ENCODE measurements at regions not wholly inside any gene's neighbourhood (a gene's known extent, or its start where the extent isn't known, plus 50 kb on each side); places are given as distances from the start of the nearest gene placed in this dataset.

DNA sequence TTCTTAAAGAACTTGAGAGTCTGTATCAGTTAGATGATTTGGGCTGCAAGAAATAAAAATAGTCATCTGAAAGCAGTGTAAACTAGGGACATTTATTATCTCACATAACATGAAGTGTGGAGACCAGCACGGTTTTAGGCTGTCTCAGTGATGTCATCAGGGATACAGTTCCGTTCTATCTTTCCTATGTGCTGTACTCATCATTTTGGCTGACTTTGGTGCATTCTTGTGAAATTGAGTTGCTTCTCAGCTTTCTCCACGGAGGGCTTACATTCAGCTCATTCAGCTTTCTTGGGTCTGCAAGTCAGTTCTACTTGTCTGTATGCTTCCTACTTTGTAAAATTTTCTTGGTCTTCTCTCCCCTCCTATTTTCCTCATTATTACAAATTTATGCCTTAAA is 51.8 kb upstream of the LIN7C start:
- H3K4me3 ChIP-seq (ENCODE audit: low read depth, low read length) = no peak overlapping the region
- TF ChIP-seq, protein P1, sequence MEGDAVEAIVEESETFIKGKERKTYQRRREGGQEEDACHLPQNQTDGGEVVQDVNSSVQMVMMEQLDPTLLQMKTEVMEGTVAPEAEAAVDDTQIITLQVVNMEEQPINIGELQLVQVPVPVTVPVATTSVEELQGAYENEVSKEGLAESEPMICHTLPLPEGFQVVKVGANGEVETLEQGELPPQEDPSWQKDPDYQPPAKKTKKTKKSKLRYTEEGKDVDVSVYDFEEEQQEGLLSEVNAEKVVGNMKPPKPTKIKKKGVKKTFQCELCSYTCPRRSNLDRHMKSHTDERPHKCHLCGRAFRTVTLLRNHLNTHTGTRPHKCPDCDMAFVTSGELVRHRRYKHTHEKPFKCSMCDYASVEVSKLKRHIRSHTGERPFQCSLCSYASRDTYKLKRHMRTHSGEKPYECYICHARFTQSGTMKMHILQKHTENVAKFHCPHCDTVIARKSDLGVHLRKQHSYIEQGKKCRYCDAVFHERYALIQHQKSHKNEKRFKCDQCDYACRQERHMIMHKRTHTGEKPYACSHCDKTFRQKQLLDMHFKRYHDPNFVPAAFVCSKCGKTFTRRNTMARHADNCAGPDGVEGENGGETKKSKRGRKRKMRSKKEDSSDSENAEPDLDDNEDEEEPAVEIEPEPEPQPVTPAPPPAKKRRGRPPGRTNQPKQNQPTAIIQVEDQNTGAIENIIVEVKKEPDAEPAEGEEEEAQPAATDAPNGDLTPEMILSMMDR (conservative IDR thresholded peaks at IDR 0.05; ENCODE audit: low read depth, low read length) = no peak
- no peak for DNase-seq (ENCODE audit: low read depth)

DNA sequence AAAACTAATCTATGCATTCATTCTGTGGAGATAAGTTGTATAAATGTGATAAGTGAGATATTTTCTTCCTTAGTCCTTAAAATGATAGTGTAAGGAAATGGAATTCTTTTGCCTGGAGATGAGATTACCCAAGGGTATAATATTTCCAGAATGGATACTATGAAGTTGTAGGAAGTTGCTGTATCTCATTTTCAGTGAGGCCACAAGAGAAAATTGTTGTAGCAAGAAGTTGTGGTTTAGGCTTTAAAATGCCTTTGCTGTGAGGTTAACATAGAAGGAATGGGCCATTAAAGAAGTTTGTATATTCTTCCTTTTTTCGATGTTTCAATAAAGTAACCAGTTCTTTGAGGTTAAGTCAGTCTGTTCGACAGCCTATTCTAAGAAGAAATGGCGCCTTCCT is 50.7 kb upstream of the LIN7C start:
- TF ChIP-seq, protein P1 (conservative IDR thresholded peaks at IDR 0.05; ENCODE audit: low read depth, low read length) = no peak
- H3K4me3 ChIP-seq (ENCODE audit: low read depth, low read length) = no peak overlapping the region
- no peak for DNase-seq (ENCODE audit: low read depth)

Measured in epithelial cell of proximal tubule (primary cell).